Ishikawa (cell line): ENCODE measurements at regions not wholly inside any gene's neighbourhood (a gene's known extent, or its start where the extent isn't known, plus 50 kb on each side); places are given as distances from the start of the nearest gene placed in this dataset.

ENCODE experiments used
- CEBPB ChIP-seq: IDR thresholded peaks from 2 replicates; pipeline ENCODE4 v1.6.1; 2012
- CREB1 ChIP-seq: IDR thresholded peaks from 2 replicates; pipeline ENCODE4 v1.6.1; 2012; ENCODE audit warnings: low read depth
- EGR1 ChIP-seq: IDR thresholded peaks from 2 replicates; pipeline ENCODE4 v1.6.1; 2012
- EP300 ChIP-seq: IDR thresholded peaks from 2 replicates; pipeline ENCODE4 v1.6.1; 2012; ENCODE audit warnings: borderline replicate concordance
- FOXM1 ChIP-seq: IDR thresholded peaks from 2 replicates; pipeline ENCODE4 v1.6.1; 2012; ENCODE audit warnings: low read depth, borderline replicate concordance
- NFIC ChIP-seq: IDR thresholded peaks from 2 replicates; pipeline ENCODE4 v1.6.1; 2012
- RAD21 ChIP-seq: IDR thresholded peaks from 2 replicates; pipeline ENCODE4 v1.6.1; 2012; ENCODE audit warnings: low read depth
- REST ChIP-seq: IDR thresholded peaks from 2 replicates; pipeline ENCODE4 v1.6.1; 2012; ENCODE audit warnings: low read depth, mild to moderate bottlenecking
- TAF1 ChIP-seq: IDR thresholded peaks from 2 replicates; pipeline ENCODE4 v1.6.1; 2012; ENCODE audit warnings: low read depth, mild to moderate bottlenecking
- TCF12 ChIP-seq: IDR thresholded peaks from 2 replicates; pipeline ENCODE4 v1.6.1; 2012; ENCODE audit warnings: low read depth
- TEAD4 ChIP-seq: IDR thresholded peaks from 2 replicates; pipeline ENCODE4 v1.6.1; 2012
- YY1 ChIP-seq: IDR thresholded peaks from 2 replicates; pipeline ENCODE4 v1.6.1; 2012; ENCODE audit warnings: low read depth
- ZBTB7A ChIP-seq: IDR thresholded peaks from 2 replicates; pipeline ENCODE4 v1.6.1; 2012; ENCODE audit warnings: low read depth
- TF ChIP-seq, protein P1 (sequence below): IDR thresholded peaks from 2 replicates; pipeline ENCODE4 v1.6.1; 2012
- TF ChIP-seq, protein P2 (sequence below): IDR thresholded peaks from 2 replicates; pipeline ENCODE4 v1.6.1; 2012

- no peak for TF ChIP-seq YY1
- TF ChIP-seq CREB1: no peak
- TF ChIP-seq, protein P1, sequence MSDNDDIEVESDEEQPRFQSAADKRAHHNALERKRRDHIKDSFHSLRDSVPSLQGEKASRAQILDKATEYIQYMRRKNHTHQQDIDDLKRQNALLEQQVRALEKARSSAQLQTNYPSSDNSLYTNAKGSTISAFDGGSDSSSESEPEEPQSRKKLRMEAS: no peak
- TF ChIP-seq, protein P2, sequence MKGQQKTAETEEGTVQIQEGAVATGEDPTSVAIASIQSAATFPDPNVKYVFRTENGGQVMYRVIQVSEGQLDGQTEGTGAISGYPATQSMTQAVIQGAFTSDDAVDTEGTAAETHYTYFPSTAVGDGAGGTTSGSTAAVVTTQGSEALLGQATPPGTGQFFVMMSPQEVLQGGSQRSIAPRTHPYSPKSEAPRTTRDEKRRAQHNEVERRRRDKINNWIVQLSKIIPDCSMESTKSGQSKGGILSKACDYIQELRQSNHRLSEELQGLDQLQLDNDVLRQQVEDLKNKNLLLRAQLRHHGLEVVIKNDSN: no peak
- no peak for TF ChIP-seq TCF12
- no peak for TF ChIP-seq NFIC
- TF ChIP-seq REST: no peak
- no peak for TF ChIP-seq TEAD4
- no peak for TF ChIP-seq FOXM1
- no peak for TF ChIP-seq CEBPB
- TF ChIP-seq ZBTB7A: no peak
- TF ChIP-seq EP300: no peak
These were observed 556.4 kb downstream of the SLC6A15 start for GRCh38 chr12:84356224-84356623.

GRCh38 chr12:84355561-84355960 is 557.0 kb downstream of the SLC6A15 start:
- TF ChIP-seq, protein P1: no peak
- TF ChIP-seq NFIC (peak; percentile 77), CEBPB (0 out of 2 replicates have a peak, but pooled peaks have one; percentile 12)

DNA sequence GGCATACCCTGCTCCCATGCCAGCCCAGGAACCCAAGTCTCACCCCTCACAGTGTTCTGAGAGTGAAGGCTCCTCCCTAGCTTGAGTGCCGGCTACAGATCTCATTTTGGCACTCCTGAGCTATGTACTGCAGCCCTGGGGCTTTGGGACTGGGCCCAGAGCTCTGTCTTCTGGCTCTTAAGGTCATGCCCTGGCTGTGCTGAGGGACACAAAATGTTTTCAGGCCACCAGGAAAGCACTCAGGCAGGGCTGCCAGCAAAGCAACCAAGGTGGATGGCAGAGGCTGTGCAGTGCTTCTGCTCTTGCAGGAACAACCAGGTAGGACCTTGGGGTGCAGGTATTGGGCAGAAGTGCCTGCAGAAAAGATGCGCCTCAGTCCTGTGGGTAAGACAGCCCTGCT is 564.0 kb downstream of the SLC6A15 start:
- TF ChIP-seq YY1 (no peak), TEAD4 (no peak), EP300 (no peak), TCF12 (no peak), REST (no peak), FOXM1 (no peak), CEBPB (no peak), RAD21 (no peak), EGR1 (no peak), NFIC (no peak), CREB1 (no peak), TAF1 (no peak), ZBTB7A (no peak)
- TF ChIP-seq, protein P2: no peak
- TF ChIP-seq, protein P1: no peak

DNA sequence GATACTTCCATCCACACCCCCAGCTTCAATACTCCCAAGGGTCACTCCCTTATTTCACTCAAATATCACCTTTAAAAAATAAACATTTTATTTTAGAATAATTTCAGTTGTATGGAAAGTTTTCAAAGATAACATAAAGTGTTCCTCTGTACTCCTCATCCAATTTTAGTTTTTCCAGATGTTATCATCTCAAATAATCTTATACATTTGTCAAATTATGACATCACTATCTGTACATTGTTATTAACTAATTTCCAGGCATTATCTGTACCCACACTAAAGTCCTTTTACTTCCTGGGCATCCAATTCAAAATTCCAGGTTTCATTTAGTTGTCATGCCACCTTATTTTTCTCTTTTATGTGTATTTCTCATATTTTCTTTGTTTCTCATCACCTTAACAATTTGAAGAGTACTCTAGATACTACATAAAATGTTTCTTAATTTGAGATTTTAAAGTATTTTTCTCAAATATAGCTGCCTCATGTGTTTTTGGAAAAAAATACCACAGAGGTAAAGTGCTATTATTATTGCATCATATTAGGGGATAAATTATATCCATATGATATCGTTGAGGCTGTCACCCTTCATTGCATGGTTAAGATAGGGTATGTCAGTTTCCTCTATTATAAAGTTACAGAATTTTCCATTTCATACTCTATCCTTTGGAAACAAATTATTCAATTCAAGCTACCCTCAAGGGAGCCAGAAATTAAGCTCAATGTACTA is 571.0 kb downstream of the SLC6A15 start:
- TF ChIP-seq EGR1 (no peak), REST (no peak), RAD21 (no peak), CREB1 (no peak), EP300 (no peak), TEAD4 (no peak), TCF12 (no peak), CEBPB (no peak), ZBTB7A (no peak)
- TF ChIP-seq, protein P2: no peak
